Type B pancreatic cell (in vitro differentiated cells): ENCODE measurements at regions not wholly inside any gene's neighbourhood (a gene's known extent, or its start where the extent isn't known, plus 50 kb on each side); places are given as distances from the start of the nearest gene placed in this dataset.

Experiments used
- DNase-seq: peaks from one replicate; pipeline ENCODE4 v3.0.0; 2021; ENCODE audit warnings: mixed read lengths; ENCODE audit not compliant: unreplicated experiment; ENCODE audit errors: extremely low spot score
- H3K27ac Mint-ChIP-seq: 2 replicates; pipeline ENCODE4 v1.8.0; 2021; ENCODE audit warnings: mild to moderate bottlenecking, mixed read lengths
- H3K27me3 Mint-ChIP-seq: 2 replicates; pipeline ENCODE4 v1.8.0; 2021; ENCODE audit warnings: mixed read lengths
- H3K36me3 Mint-ChIP-seq: 2 replicates; pipeline ENCODE4 v1.8.0; 2021; ENCODE audit warnings: mixed read lengths
- H3K4me1 Mint-ChIP-seq: one replicate; pipeline ENCODE4 v1.8.0; 2021; ENCODE audit warnings: mixed read lengths; ENCODE audit not compliant: unreplicated experiment
- H3K4me3 Mint-ChIP-seq: 2 replicates; pipeline ENCODE4 v1.8.0; 2021; ENCODE audit warnings: mild to moderate bottlenecking, mixed read lengths
- H3K9me3 Mint-ChIP-seq: 2 replicates; pipeline ENCODE4 v1.8.0; 2021; ENCODE audit warnings: mixed read lengths
- TF ChIP-seq, protein P1 (sequence below): fragments of 200-600 bp; sonication (generic); conservative IDR thresholded peaks from 2 replicates; pipeline ENCODE4 v1.5.0; 2021; ENCODE audit warnings: antibody characterized with exemption, mild to moderate bottlenecking

DNA sequence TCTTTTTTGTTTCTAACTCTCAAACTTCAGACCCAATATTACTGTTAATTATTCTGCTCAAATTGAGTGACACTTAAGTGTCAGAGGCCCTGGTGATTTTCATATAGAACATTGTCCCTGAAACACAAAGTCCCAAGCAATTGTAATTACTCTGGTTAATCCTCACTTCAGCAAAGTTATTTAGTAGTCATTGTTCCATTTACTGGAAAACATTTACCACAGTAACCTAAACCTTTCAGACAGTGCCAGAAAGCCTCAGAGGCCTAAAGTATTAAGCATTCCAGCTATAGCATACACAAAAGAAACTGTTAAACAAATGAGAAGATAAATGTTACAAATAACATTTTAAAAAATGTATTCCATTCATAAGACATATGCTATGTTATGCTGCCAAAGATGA lies 237.2 kb upstream of the CDH6 start:
- Mint-ChIP-seq H3K9me3 (no peaks in the 10 kb centered on the region), H3K36me3 (no peaks in the 10 kb centered on the region), H3K4me1 (no peaks in the 10 kb centered on the region), H3K4me3 (no peak overlapping the region), H3K27me3 (peaks cover 35% of the 10 kb centered on the region), H3K27ac (no peak overlapping the region)
- TF ChIP-seq, protein P1, sequence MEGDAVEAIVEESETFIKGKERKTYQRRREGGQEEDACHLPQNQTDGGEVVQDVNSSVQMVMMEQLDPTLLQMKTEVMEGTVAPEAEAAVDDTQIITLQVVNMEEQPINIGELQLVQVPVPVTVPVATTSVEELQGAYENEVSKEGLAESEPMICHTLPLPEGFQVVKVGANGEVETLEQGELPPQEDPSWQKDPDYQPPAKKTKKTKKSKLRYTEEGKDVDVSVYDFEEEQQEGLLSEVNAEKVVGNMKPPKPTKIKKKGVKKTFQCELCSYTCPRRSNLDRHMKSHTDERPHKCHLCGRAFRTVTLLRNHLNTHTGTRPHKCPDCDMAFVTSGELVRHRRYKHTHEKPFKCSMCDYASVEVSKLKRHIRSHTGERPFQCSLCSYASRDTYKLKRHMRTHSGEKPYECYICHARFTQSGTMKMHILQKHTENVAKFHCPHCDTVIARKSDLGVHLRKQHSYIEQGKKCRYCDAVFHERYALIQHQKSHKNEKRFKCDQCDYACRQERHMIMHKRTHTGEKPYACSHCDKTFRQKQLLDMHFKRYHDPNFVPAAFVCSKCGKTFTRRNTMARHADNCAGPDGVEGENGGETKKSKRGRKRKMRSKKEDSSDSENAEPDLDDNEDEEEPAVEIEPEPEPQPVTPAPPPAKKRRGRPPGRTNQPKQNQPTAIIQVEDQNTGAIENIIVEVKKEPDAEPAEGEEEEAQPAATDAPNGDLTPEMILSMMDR: no peak
- no peak for DNase-seq

DNA sequence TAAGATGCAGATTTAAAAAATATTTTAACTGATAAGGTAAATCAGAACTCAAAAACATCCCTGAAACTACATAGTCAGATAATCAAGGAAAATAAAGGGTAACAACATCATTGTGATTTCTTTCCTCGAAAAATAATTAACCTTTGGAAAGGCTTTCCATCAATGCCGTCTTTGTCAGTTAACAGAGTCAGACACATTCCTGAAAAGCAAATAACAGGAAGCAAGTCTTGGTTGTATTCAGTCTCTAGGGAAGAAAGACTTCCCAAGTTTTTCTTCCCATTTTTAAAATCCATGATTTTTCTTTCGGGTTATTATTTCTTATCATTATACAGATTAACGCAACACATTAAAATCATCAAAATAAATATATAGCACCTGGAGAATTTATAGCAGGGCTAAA lies 256.4 kb upstream of the CDH6 start:
- TF ChIP-seq, protein P1: no peak
- no peaks in the 10 kb centered on the region for H3K36me3 Mint-ChIP-seq
- H3K4me3 Mint-ChIP-seq: no peak overlapping the region
- H3K4me1 Mint-ChIP-seq: peaks cover 15% of the 10 kb centered on the region
- DNase-seq: no peak
- H3K27ac Mint-ChIP-seq: no peak overlapping the region
- H3K27me3 Mint-ChIP-seq: peaks cover 18% of the 10 kb centered on the region
- H3K9me3 Mint-ChIP-seq: no peaks in the 10 kb centered on the region

DNA sequence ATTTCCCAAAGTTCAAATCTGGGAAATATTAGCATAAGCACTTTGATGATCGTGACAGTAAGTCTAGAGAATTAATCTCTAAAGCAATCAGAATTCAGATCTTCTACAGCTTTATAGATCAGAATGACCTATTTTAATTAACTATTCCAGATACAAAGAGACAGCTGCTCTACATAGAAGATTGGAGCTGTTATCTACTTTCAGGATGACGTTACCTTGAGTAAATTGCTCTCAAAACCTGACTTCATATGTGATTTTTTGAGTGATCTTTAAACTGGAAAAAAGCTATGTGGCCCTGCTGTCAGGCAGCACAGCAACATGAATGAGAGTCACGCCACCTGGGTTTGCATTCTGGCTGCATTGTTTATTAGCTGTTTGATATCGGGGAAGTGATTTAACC lies 259.9 kb upstream of the CDH6 start:
- H3K27ac Mint-ChIP-seq: no peak overlapping the region

DNA sequence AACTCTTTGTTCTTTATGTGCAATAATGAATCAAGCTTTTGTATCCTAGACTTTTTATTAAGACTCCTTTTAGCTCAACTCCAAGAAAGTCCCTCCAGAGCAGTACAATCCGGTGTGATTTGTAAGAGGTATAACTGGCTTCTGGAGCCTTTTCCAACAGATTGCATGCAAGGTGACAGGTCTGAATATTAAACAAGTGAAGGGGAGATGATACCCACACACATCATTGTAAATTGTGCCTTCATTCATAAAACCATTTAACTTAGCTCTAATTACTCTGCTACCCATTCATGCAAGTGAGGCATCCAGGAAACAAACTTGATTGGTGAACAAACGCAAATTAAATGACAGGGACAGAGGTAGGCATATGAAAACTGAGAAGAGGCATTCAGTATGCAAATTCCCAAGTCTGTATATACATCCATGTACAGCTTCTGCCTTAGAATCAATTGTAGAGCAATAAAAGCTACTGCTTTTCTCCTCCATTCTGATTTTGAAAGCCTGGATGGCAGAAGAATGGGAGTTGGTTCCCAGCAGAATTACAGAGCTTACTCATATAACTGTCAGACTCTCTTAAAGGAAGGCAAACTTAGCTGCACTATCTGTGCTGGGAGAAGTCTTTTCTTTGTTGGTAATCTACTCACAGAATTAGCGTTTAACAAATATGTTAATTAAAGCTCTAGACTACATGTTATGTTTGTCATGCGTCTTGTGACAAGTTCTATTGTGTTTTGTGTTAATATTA lies 261.0 kb upstream of the CDH6 start:
- Mint-ChIP-seq H3K4me3 (no peak overlapping the region), H3K36me3 (no peaks in the 10 kb centered on the region), H3K9me3 (no peaks in the 10 kb centered on the region), H3K27me3 (peaks cover 8% of the 10 kb centered on the region), H3K4me1 (peaks cover 8% of the 10 kb centered on the region), H3K27ac (no peak overlapping the region)
- no peak for DNase-seq
- TF ChIP-seq, protein P1: no peak

More for the DNA sequence above, 259.9 kb upstream of the CDH6 start:
- Mint-ChIP-seq H3K4me1 (peaks cover 8% of the 10 kb centered on the region), H3K4me3 (no peak overlapping the region), H3K36me3 (no peaks in the 10 kb centered on the region), H3K27me3 (peaks cover 8% of the 10 kb centered on the region), H3K9me3 (no peaks in the 10 kb centered on the region)
- DNase-seq: no peak
- TF ChIP-seq, protein P1: no peak

DNA sequence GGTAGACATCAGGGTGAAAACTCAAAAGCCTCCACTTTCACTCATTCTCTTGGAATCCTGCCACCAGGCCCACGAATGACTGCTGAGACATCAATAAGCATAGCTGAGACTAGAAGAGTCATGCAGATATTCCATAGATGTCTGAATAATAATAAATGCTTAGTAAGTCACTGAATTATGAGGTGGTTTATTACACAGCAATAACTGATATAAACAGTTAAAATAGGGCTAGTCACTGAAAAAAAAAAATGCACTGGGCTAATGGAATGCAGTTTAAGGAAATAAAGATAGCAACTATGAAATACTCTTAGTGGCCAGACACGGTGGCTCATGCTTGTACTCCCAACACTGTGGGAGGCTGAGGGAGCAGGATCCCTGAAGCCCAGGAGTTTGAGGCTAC lies 262.8 kb upstream of the CDH6 start:
- TF ChIP-seq, protein P1: no peak
- Mint-ChIP-seq H3K4me1 (peaks cover 12% of the 10 kb centered on the region), H3K36me3 (no peaks in the 10 kb centered on the region), H3K4me3 (no peak overlapping the region), H3K27me3 (peaks cover 8% of the 10 kb centered on the region), H3K27ac (no peak overlapping the region), H3K9me3 (no peaks in the 10 kb centered on the region)
- DNase-seq: no peak
